Neural progenitor cell (in vitro differentiated cells): ENCODE measurements at regions not wholly inside any gene's neighbourhood (a gene's known extent, or its start where the extent isn't known, plus 50 kb on each side); places are given as distances from the start of the nearest gene placed in this dataset.

Source experiments
- CTCF ChIP-seq: fragments of 200-600 bp; sonication (generic); IDR thresholded peaks from 2 replicates; pipeline ENCODE4 v1.5.1; 2017; ENCODE audit warnings: antibody characterized with exemption, mild to moderate bottlenecking
- EZH2 ChIP-seq: fragments of 200-600 bp; sonication (generic); IDR thresholded peaks from 2 replicates; pipeline ENCODE4 v1.6.1; 2017; ENCODE audit warnings: antibody characterized with exemption, mild to moderate bottlenecking, moderate library complexity
- EZH2phosphoT487 ChIP-seq: fragments of 200-600 bp; sonication (generic); IDR thresholded peaks from 2 replicates; pipeline ENCODE4 v1.6.1; 2017; ENCODE audit warnings: antibody characterized with exemption

GRCh38 chr5:123805300-123805699 lies 293.3 kb downstream of the CSNK1G3 start:
- TF ChIP-seq CTCF, result no peak
- no peak for TF ChIP-seq EZH2
- TF ChIP-seq EZH2phosphoT487, result no peak
